Stimulated activated CD8-positive, alpha-beta memory T cell treated with anti-CD3 and anti-CD28 coated beads, Interleukin-12 subunit alpha, Interleukin-12 subunit beta, amount 100 ng/mL, for 1 hour (primary cell): ENCODE measurements at regions not wholly inside any gene's neighbourhood (a gene's known extent, or its start where the extent isn't known, plus 50 kb on each side); places are given as distances from the start of the nearest gene placed in this dataset.
"Not testable (repeated sequence)": the region's sequence is repeated elsewhere in the genome, so short reads cannot be mapped to it uniquely, and the experiment has no call there.

Experiments used
- DNase-seq: peaks from one replicate; pipeline ENCODE4 v3.0.0-alpha.2; 2020; ENCODE audit warnings: low read depth

DNA sequence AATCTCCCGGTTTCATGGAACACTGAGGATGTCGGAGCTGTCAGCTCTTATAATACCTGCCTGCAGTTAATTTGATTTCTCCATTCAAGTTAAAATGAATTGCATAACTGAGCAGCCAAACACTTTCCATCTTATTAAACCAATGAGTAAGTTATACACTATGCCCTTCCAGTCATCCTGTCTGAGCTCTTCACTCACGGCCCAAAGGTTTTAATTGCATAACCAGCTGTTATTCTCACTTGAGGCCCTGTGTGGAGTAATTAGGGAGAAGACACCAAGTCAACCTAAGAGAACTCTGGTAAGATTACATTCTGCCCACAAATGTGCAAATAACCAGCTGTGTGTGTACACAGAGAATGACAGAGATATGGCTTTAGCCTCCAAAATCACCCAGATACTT lies 303.5 kb downstream of the TBC1D4 start:
- DNase-seq: no peak

DNA sequence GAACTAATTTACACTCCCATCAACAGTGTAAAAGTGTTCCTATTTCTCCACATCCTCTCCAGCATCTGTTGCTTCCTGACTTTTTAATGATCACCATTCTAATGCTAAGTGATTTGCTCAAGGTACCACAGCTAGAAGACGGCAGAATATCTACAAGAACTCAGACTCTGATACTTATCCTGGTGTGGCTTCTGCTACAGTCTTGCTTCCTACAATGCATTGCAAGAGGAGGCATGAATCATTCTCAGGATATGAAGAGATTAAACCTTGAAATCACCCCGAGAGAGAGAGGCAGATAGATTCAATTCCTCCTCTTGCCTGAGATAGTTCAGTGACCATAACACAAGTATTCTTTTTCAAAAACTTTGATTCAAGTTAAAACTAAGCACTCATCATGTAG lies 306.4 kb downstream of the TBC1D4 start:
- DNase-seq: no peak

GRCh38 chr13:75175097-75175496 lies 306.9 kb downstream of the TBC1D4 start:
- not testable (repeated sequence) for DNase-seq

GRCh38 chr13:75174481-75174880 lies 307.5 kb downstream of the TBC1D4 start:
- DNase-seq: no peak

DNA sequence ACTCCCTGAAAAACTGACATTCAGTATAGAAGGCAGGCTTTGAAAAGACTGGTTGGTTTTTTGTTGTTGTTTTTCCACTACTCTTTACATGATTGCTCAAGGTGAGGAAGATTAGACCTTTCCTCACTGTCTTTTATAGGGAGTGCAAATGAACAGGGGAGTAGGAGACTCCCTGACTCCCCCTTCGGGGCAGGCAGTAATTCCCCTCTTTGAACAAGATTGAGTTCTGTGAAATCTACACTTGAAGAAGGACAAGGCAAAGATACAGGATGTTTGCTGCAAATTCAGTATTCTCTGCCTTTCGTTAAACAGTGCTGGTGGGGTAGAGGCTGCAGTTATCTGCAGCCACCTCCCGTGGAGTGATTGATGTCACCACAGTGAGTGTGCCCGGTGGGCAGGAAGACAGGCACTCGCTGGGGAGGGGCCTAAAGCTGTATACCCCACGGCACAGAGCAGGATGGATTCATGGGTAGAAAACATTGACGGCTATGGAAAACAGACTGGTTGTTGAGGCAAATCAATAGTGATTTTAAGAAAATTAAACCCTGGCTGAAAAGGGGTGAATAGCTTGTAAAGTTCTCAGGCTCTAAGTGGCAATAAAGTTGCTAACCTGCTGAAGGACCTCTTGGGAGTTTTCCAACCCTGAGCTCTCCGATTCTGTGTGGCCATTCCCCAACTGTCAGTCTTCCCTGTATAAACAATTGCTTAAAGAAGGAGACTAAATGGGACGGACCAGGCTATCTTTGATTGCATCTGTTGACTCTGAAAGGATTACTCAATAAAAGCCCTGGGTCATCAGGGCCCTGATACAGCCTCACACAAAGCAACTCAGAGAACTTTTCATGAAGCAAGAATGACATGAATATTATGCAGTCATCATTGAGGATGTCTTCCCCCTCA lies 308.3 kb downstream of the TBC1D4 start:
- DNase-seq: no peak

GRCh38 chr13:75170311-75170710 lies 311.7 kb downstream of the TBC1D4 start:
- no peak for DNase-seq

DNA sequence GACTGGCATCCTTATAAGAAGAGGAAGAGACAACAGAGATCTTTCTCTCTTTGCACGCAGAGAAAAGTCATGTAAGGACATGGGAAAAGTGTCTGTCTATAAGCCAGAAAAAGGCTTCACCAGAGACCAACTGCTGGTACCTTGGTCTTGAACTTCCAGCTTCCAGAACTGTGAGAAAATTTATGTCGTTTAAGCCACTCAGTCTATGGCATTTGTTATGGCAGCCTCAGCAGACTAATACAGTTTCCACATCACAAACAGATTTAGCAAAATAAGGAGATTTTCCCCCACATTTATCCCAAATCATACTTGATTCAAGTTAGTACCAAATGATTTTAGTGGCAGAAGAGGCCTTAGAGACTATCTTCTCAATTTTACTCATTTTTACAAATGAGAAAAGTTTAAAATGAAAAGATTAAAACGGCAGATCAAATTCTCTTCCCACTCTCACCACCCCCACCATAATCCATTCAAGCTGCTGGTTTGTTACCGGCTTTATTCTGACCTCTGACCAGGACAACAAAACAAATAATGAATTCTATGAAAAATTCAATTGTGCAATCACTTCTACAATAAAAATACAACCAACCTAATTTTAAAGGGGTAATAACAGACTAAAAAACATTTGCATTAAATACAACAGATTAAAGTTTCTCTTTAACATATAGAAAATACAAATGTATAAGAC lies 316.3 kb downstream of the TBC1D4 start:
- no peak for DNase-seq

DNA sequence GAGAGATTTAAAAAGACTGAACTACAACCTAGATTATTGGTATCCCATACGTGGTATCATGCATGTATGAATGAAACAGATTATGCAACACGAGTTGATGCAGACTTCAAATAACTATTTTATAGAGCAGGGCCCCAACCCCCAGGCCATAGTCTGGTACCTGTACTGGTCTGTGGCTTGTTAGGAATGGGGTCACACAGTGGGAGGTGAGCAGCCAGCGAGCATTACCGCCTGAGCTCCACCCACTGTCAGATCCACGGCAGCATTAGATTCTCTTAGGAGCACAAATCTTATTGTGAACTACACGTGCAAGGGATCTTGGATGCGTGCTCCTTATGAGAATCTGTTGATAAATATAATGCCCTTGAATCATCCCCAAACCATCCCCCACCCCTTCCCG lies 320.2 kb downstream of the TBC1D4 start:
- DNase-seq: no peak

GRCh38 chr13:75160984-75161383 lies 321.0 kb downstream of the TBC1D4 start:
- DNase-seq: no peak

- no peak for DNase-seq
These were observed 327.6 kb downstream of the TBC1D4 start for GRCh38 chr13:75154331-75154730.

DNA sequence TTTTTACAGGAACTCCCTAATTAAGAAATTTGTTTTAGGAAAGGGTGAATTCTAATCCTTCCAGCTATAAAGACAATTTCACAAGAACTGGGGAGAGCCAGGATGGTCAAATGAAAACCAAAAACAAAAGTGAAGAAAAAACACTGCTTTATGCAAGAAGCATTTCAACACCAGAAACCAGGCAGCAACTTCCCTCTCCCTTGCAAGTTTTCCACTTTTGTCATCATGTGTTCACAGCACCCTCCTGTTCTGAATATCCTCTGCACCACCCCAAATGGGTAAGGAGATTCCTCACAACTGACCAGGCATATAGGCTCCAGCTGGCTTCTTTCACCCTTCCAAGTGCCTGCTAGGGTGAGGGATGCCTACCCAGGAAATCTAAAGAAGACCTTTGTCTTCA lies 328.1 kb downstream of the TBC1D4 start:
- DNase-seq: no peak

DNA sequence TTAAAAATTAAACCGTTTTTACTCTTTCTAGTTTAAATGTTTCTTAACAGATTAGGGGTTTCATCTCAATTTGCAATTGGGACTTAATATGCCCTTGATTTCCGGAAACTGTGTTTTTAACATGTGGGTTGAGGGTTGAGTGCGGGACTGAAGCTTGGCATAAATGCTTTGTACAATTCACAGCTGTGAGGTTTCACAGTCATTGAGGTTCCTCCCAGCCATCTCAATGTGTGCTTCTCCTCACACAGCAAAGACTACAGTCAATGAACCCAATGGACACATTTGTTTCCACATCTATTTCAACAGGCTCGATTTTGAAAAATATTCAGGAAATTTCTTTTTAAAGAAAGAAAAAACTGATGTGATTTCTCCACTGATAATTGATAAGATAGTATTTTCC lies 328.6 kb downstream of the TBC1D4 start:
- no peak for DNase-seq

DNA sequence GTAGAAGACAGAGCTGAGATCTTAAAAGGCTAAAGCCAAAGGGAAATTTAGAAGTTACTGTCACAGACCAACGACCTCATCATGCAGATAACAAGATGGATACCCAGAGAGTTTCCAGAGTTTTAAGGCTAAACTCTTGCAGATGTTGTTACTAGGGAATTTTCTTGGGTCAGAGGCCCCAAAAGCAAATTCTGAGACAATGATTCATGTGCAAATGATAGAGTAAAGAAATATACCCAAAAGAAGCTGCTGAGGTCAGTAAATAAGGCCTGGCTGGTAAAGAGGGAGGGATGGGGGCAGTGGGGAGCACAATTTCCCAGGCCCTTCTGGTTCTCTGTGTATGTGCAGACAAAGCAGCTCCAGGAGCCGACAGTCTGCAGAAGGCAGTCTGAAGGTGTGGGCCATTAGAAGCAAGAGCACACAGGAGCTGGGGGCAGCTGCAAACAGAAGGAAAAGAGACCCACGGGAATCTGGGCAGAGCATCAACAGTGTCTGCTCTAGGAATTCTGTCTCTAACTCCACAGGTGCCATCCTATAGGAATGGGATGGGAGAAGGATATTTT lies 330.8 kb downstream of the TBC1D4 start:
- no peak for DNase-seq

DNA sequence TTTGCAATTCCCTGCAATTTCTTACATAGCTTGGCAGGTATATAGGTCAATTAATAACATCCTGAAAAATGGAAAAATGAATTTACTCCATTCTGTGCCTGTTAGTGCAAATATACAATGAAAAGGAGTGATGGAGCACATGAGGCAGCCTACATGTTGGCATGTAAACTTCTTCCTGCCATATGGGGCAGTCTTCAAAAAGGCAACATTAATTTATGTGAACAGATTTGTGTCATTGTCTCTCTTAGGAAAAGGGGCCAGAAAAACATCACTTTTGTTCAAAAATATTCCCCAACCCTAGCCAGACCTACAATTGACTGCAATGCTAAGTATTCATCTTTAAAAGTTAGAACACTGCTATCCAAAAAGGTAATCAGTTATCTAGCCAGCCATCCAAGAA lies 332.2 kb downstream of the TBC1D4 start:
- DNase-seq: no peak

DNA sequence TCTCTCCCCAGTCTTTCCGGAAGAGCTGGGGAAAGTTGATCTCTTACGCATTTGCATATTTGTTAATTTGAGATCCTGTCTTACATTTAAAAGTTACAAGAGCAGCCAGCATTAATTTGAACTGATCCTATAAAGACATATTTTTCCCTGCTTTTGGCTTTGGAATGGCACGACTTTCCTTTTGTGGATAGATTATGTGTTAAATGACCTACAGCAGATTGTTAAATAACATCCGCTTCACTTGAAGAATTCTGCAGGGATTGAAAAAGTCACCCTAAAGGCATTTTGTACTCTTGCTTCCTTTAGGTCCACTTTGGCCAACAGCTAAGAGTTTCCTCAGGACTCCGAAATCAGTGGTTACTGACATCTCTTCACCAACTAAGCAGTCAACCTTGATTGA lies 334.0 kb downstream of the TBC1D4 start:
- no peak for DNase-seq

- no peak for DNase-seq
These were observed 335.5 kb downstream of the TBC1D4 start for GRCh38 chr13:75146436-75146835.

DNA sequence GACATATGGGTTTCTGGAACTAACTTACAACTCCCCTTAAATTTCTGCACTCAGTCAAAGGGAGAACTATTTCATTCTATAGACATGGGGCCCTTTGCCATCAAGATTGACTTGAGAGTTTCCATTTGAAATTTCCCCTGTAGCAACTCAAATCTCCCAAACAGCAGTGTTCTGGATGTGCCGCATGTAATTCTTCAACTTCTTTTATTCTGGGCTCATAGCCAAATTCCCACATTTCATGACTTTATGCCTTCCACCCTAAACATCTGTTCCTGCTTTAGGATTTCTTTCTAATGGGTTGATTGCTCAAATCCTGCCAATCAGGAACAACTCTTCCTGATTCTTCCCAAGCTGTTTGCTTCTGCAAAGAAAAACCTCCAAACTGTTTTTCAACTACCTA lies 336.0 kb downstream of the TBC1D4 start:
- no peak for DNase-seq

GRCh38 chr13:75139291-75139690 lies 342.7 kb downstream of the TBC1D4 start:
- no peak for DNase-seq

- no peak for DNase-seq
These were observed 343.9 kb downstream of the TBC1D4 start for GRCh38 chr13:75137911-75138571.

DNA sequence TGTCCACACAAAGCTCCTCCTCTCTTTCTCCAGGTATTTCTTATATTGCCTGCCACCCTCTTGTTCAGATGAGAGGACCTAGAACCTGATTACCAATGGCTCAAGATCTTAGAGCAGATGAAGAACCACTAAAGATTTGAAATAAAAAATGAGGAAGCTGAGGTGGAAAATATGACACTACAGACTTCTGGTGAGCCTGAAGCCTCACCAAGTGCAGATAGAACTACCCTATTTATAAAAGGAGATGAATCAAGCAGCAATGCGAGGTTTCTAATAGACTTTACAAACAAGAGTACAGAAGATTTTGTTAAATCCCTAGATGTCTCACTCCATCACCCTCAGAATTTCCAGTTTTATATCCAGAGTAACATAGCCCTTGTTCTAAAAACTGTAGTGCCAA lies 345.8 kb downstream of the TBC1D4 start:
- no peak for DNase-seq

GRCh38 chr13:75135325-75135825 lies 346.6 kb downstream of the TBC1D4 start:
- no peak for DNase-seq
